Smooth muscle cell (in vitro differentiated cells): ENCODE measurements at regions not wholly inside any gene's neighbourhood (a gene's known extent, or its start where the extent isn't known, plus 50 kb on each side); places are given as distances from the start of the nearest gene placed in this dataset.

ENCODE experiments used
- DNase-seq: peaks from one replicate; lab custom pipeline; 2025; ENCODE audit not compliant: unreplicated experiment; lab: John Stamatoyannopoulos, UW
- H2AFZ ChIP-seq: fragments of 200-600 bp; sonication (generic); 2 replicates; pipeline ENCODE4 v1.6.0; 2016; ENCODE audit warnings: antibody characterized with exemption, low read depth, mild to moderate bottlenecking
- H3F3A ChIP-seq: fragments of 200-600 bp; sonication (generic); 2 replicates; pipeline ENCODE4 v1.6.0; 2017; ENCODE audit warnings: antibody characterized with exemption, low read depth
- H3K27ac ChIP-seq: fragments of 200-600 bp; sonication (generic); 2 replicates; pipeline ENCODE4 v1.5.1; 2016; ENCODE audit warnings: low read depth, mild to moderate bottlenecking
- H3K27me3 ChIP-seq: fragments of 200-600 bp; sonication (generic); 2 replicates; pipeline ENCODE4 v1.6.1; 2016; ENCODE audit warnings: low read depth, mild to moderate bottlenecking
- H3K36me3 ChIP-seq: fragments of 200-600 bp; sonication (generic); 2 replicates; pipeline ENCODE4 v1.5.1; 2016; ENCODE audit warnings: low read depth
- H3K4me1 ChIP-seq: fragments of 200-600 bp; sonication (generic); 2 replicates; pipeline ENCODE4 v1.5.1; 2016; ENCODE audit warnings: low read depth
- H3K4me2 ChIP-seq: fragments of 200-600 bp; sonication (generic); 2 replicates; pipeline ENCODE4 v1.6.0; 2016; ENCODE audit warnings: mild to moderate bottlenecking
- H3K4me3 ChIP-seq: fragments of 200-600 bp; sonication (generic); 2 replicates; pipeline ENCODE4 v1.5.1; 2016; ENCODE audit warnings: mild to moderate bottlenecking
- H3K79me2 ChIP-seq: fragments of 200-600 bp; sonication (generic); 2 replicates; pipeline ENCODE4 v1.6.0; 2016; ENCODE audit warnings: low read depth, mild to moderate bottlenecking
- H3K9ac ChIP-seq: fragments of 200-600 bp; sonication (generic); 2 replicates; pipeline ENCODE4 v1.6.0; 2016; ENCODE audit warnings: low read depth
- H3K9me3 ChIP-seq: fragments of 200-600 bp; sonication (generic); replicated peaks from 2 replicates; pipeline ENCODE4 v1.5.1; 2016; ENCODE audit warnings: low read depth
- H4K20me1 ChIP-seq: fragments of 200-600 bp; sonication (generic); 2 replicates; pipeline ENCODE4 v1.6.0; 2016; ENCODE audit warnings: low read depth
- CTCF ChIP-seq: fragments of 200-600 bp; sonication (generic); IDR thresholded peaks from 2 replicates; pipeline ENCODE4 v1.5.1; 2017; ENCODE audit warnings: borderline replicate concordance, mild to moderate bottlenecking, antibody characterized with exemption; ENCODE audit not compliant: insufficient read depth, poor library complexity, severe bottlenecking
- WGBS: methylation state at CpG from one replicate; pipeline ENCODE4 v1.1.7; 2016; ENCODE audit warnings: low lambda C conversion rate; 5-methylcytosine and 5-hydroxymethylcytosine counted together

DNA sequence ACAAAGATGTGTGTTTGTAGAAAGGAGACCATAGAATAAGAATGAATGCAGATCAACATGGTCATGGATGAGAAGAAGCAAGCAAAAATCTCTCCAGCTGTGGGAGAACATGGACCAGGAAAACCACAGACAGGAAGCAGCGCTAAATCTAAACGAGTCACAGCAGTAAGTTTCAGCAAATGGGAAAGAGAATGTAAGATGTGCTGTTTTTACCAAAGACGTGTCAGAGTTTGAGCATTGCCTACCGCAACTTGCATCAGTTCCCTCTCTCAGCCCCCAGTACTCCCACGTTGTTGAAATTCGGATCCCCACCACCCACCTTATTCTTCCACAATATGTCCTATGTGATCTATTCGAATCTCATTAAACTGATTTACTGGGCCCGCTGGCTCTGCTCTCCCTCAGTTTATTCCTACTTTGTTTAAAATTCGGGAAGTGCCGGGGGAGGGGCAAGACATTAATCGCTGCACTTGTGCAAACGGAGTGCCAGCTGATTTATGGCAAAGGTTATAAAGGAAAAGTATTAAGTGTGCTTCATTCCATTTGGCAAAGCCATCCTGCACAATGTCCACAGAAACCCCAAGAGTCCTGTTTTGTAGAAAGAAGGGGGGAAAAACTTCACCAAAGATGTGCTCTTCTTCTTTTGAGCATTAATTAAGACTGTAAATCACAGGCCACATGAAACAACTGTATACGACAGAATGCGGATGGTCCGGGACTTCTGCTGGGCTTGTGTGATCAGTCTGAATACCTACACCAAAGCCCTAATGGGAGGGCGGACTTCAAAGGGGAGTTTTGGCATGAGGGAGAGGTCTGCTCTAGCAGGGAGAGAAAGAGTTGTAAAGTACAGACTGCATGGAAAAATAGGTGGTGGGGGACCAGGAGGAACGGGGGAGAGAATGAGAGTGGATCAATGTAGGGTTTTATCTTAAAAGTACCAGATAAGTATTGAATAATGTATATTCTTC, 59.1 kb upstream of the PRDM1 start:
- Histone ChIP-seq H3K4me3 (no peak overlapping the region), H3K36me3 (no peaks in the 10 kb centered on the region), H4K20me1 (no peaks in the 10 kb centered on the region), H3K79me2 (no peaks in the 10 kb centered on the region), H3K4me1 (peaks cover 12% of the 10 kb centered on the region), H3K9ac (no peak overlapping the region), H3K9me3 (no peaks in the 10 kb centered on the region), H3K27ac (no peak overlapping the region), H3K27me3 (no peaks in the 10 kb centered on the region), H3F3A (no peaks in the 10 kb centered on the region), H2AFZ (no peak overlapping the region), H3K4me2 (peak overlapping the region; percentile 19)
- no peak for TF ChIP-seq CTCF
- 58% methylated on average over 17 of the region's 17 CpGs for WGBS
- no peak for DNase-seq

GRCh38 chr6:106025655-106026054, 60.5 kb upstream of the PRDM1 start:
- H3K9ac ChIP-seq: no peak overlapping the region
- H3F3A ChIP-seq: no peaks in the 10 kb centered on the region
- peaks cover 12% of the 10 kb centered on the region for H3K4me1 ChIP-seq
- H4K20me1 ChIP-seq: no peaks in the 10 kb centered on the region
- H3K36me3 ChIP-seq: no peaks in the 10 kb centered on the region
- no peaks in the 10 kb centered on the region for H3K9me3 ChIP-seq
- no peak overlapping the region for H3K4me3 ChIP-seq
- no peak overlapping the region for H3K4me2 ChIP-seq
- no peak overlapping the region for H2AFZ ChIP-seq
- no peaks in the 10 kb centered on the region for H3K79me2 ChIP-seq
- DNase-seq: no peak
- TF ChIP-seq CTCF: no peak
- no peaks in the 10 kb centered on the region for H3K27me3 ChIP-seq
- H3K27ac ChIP-seq: no peak overlapping the region

- H2AFZ ChIP-seq: no peak overlapping the region
- H3K27me3 ChIP-seq: peaks cover 9% of the 10 kb centered on the region
- no peaks in the 10 kb centered on the region for H3K79me2 ChIP-seq
- WGBS: 89% methylated on average over 5 of the region's 5 CpGs
- no peaks in the 10 kb centered on the region for H4K20me1 ChIP-seq
- H3K9ac ChIP-seq: no peak overlapping the region
- no peak overlapping the region for H3K4me2 ChIP-seq
- peaks cover 10% of the 10 kb centered on the region for H3K4me1 ChIP-seq
- no peaks in the 10 kb centered on the region for H3K9me3 ChIP-seq
- no peak for DNase-seq
- H3K36me3 ChIP-seq: no peaks in the 10 kb centered on the region
- no peaks in the 10 kb centered on the region for H3F3A ChIP-seq
- TF ChIP-seq CTCF: no peak
- no peak overlapping the region for H3K4me3 ChIP-seq
- H3K27ac ChIP-seq: no peak overlapping the region
Observed at GRCh38 chr6:106022801-106023200, 63.3 kb upstream of the PRDM1 start.

DNA sequence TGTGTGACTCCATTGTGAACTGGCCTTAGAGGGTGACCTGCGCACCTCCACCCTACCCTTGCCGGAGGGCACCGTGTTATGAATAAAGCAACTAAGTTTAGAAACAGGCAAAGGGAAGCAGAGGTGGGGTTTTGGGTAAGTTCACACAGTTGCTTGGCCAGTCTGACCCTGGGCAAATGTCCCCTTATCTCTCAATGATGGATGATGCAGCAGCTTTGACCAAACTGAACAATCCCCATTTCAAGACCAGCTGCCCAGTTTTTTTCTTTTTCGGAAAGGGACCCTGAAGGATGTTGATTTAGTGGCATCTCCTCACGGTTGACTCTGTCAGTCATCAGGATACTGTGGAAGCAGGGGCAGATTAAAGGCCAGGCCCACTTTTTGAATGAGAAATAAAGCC, 68.7 kb upstream of the PRDM1 start:
- Histone ChIP-seq H3K4me2 (no peak overlapping the region), H3F3A (no peaks in the 10 kb centered on the region), H3K9me3 (no peaks in the 10 kb centered on the region), H2AFZ (no peak overlapping the region), H3K4me1 (peaks cover 10% of the 10 kb centered on the region), H3K4me3 (no peak overlapping the region), H3K9ac (no peak overlapping the region), H3K27ac (no peak overlapping the region), H3K36me3 (no peaks in the 10 kb centered on the region), H3K27me3 (peaks cover 60% of the 10 kb centered on the region), H3K79me2 (no peaks in the 10 kb centered on the region), H4K20me1 (no peaks in the 10 kb centered on the region)
- WGBS: 88% methylated on average over 5 of the region's 5 CpGs
- DNase-seq: no peak
- TF ChIP-seq CTCF: no peak
